GM19438 (cell line): ENCODE measurements at regions not wholly inside any gene's neighbourhood (a gene's known extent, or its start where the extent isn't known, plus 50 kb on each side); places are given as distances from the start of the nearest gene placed in this dataset.

Experiments used
- ATAC-seq: cut with Tn5 transposase; IDR thresholded peaks from one replicate; pipeline ENCODE4 v1.9.1; 2021; ENCODE audit warnings: low read depth; ENCODE audit not compliant: unreplicated experiment

GRCh38 chr5:162484095-162484494, 416.5 kb downstream of the GABRG2 start:
- ATAC-seq: no peak

DNA sequence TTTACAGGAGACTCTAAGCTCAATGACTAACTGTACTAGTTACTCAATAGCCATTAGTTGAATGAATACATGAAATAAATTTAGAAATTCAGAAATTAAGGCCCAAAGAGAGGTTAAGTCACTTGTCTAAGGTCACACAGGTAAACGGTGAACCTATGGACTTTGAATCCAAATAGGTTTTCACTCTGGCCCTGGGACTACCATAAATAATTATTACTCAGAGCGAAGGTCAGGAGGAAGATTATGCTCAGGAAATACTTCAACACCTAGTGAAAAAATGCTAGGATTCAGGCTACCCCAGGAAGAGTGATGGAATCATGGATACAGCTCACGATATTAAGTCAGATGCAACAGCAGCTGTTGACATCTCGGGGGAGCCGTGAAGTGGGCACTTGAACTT, 417.4 kb downstream of the GABRG2 start:
- no peak for ATAC-seq

GRCh38 chr5:162485666-162486292, 418.2 kb downstream of the GABRG2 start:
- ATAC-seq: no peak

GRCh38 chr5:162487528-162488525, 420.3 kb downstream of the GABRG2 start:
- ATAC-seq: no peak

DNA sequence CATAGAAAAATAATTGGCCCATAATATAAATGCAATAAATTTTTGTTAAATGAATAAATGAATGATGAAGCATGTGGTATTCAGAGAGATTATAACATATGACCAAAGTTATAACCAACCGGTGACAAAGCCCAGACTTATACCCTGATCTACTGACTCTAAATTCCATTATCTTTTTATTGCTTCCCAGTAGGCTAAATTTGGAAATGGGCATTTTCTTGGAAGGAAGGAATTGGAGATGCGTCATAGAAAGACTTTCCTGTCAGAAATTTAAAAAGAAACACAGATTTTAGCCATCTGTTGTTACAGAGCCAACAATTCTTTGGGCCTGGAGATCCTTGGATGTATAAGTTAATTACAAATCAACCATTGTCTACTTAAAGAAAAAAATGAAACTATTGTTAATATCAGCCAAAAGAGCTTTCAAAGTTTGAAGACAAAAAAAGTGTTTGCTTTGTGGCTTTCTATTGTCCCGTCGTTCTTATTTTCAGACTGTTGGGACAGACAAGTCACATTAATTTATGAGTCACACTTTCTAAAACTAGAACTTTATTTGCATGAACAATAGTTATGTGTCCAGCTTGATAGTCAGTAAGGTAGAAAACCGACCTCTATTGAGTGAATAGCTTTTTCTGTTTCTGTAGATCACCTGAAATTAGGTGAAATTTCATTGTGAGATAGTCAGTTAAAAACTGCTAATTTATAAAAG, 428.7 kb downstream of the GABRG2 start:
- no peak for ATAC-seq

- no peak for ATAC-seq
Measured at GRCh38 chr5:162497455-162497854, 429.9 kb downstream of the GABRG2 start.

DNA sequence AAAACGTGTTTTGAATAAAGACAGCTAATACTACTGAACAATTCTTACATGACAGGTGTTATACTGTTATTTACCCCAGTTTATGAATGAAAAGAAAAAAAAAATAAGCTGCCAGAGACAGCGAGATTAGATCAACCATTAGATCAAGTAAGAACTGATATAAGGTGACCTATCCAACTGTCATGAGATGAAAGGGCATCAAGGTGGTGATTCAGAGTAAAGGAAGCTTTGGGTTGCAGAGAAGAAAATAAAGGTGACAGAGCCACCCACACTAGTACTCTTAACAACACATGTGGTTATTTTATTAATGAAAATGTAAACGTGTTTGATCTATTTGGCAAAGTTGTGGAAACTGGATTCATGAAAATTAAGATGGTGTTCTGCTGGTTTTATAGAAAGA, 435.2 kb downstream of the GABRG2 start:
- ATAC-seq: no peak

GRCh38 chr5:162503796-162504195, 436.2 kb downstream of the GABRG2 start:
- no peak for ATAC-seq

GRCh38 chr5:162512935-162513565, 445.5 kb downstream of the GABRG2 start:
- ATAC-seq: no peak

DNA sequence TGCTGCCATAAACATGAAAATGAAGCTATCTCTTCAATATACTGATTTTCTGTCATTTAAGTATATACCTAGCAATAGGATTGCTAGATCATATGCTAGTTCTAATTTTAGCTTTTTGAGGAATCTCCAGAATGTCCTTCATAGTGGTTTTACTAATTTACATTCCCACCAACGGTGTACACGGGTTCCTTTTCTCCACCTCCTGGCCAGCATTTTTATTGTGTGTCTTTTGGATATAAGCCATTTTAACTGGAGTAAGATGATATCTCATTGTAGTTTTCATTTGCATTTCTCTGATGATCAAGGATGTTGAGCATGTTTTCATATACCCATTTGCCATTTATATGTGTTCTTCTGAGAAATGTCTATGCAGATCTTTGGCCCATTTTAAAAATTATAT, 446.5 kb downstream of the GABRG2 start:
- no peak for ATAC-seq

DNA sequence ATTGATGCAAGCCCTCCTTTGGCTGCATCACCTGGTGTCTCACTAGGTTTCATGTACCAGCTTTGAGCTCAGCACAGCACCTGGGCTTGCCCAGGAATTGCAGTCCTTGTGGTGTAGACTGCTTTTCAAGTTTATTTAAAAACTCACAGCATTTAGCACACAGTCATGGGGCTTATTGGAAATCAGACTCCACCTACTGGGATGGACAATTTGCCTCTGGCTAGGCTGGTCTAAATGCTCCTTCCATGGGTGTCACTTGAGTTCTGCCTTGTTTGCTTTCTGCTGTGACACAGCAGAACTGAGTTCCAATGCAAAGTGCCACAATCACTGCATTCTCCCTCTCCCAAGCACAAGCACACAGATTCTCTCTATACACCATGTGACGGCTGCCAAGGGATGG, 453.3 kb downstream of the GABRG2 start:
- ATAC-seq: no peak

DNA sequence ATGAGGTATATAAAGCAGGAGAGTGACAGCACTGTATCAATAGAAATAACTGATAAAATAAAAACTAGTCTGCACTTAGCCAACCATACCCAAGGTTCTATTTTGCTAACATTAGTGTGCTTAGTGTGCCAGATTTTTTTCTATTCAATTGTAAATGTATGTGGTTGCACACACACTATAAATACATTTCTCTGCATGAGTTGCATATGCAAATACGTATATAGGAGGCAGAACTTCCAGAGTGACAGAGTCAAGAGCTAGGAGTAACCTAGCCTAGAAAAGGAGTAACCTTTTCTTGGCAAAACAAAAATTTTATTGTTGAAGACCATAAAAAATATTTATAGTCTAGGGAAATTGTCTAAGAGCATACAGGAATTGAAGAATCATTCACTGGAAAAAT, 461.6 kb downstream of the GABRG2 start:
- ATAC-seq: no peak

- ATAC-seq: no peak
Measured at GRCh38 chr5:162529886-162530285, 462.3 kb downstream of the GABRG2 start.

GRCh38 chr5:162543437-162543836, 475.9 kb downstream of the GABRG2 start:
- no peak for ATAC-seq

DNA sequence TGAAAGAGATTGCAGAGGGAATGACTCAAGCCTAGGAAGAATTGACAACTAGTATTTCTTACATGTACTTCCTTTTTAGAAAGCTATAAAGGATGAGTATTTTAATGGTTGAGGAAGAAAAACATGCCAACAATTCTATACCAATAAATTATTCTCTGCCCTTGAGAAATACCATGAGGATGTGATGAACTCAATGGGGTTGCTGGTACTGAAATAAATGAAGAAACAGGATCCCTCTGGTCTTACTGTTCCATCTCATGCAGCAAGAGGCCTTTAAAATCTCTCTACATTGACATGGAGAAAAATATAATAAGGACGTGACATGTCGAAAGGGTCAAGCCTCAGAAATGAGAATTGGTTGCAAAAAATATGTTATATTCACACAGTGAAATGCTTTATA, 477.3 kb downstream of the GABRG2 start:
- ATAC-seq: no peak

DNA sequence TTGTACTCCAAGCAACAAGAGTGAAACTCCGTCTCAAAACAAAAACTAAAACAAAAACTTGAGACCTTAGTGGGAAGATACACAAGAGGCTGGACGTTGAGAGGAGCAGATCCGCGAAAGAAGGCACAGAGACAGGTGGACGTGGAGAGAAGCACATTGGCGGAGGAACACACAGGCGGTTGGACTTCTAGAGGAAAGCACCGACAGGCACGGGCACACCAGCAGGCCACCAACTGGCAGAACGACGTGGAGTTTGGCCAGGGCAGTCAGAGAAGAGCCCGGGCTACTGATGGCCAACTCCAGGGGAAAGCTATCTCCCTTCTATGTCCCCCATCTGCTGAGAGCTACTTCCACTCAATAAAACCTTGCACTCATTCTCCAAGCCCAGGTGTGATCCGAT, 482.7 kb downstream of the GABRG2 start:
- no peak for ATAC-seq

GRCh38 chr5:162558120-162558519, 490.5 kb downstream of the GABRG2 start:
- no peak for ATAC-seq

DNA sequence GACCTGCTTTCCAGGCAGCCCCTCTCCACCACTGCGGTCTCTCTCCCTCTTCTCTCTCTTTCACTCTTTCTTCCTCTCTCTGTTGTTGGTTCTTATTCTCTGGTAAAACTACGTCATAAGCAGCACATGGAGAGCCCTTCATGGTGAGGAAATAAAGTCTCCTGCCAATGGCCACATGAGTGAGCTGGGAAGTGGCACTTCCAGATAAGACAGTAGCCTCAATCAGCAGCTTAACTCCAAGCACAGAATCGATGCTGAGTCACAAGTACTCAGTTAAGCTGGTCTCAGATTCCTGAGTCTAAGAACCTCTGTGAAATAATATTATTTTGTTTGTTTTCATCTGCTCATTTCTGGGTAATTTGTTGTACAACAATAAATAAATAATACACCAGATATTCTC, 500.1 kb downstream of the GABRG2 start:
- ATAC-seq: no peak

- no peak for ATAC-seq
Measured at GRCh38 chr5:162573758-162574157, 506.2 kb downstream of the GABRG2 start.

DNA sequence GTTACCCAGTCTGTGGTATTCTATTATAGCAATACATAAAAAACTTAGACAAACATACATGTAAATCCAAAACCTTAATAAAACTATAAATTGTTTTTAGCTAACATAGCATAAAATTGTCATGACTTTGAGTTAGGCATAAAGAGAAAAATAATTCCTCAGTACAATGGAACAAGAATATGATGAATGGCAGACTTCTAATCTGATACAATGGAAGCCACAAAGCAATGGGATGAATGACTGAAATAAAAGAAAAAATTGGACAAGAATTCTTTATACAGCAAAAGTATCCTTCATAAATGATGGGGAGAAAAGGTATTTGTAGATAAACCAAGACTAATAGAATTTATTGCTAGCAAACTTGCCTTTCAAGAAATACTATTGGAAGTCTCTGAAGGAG, 524.2 kb downstream of the GABRG2 start:
- ATAC-seq: no peak

GRCh38 chr5:162593881-162594280, 526.3 kb downstream of the GABRG2 start:
- no peak for ATAC-seq
